Suprapubic skin (tissue), 4 donors: ENCODE measurements at regions not wholly inside any gene's neighbourhood (a gene's known extent, or its start where the extent isn't known, plus 50 kb on each side); places are given as distances from the start of the nearest gene placed in this dataset.

ENCODE experiments used
- EP300 ChIP-seq: sonication (generic); formaldehyde crosslinking; IDR thresholded peaks from one replicate; pipeline ENCODE4 v1.6.1; 2017; ENCODE audit warnings: antibody characterized with exemption
- POLR2A ChIP-seq, 2 donors: fragments of 450-650 bp; IDR thresholded peaks; one replicate each; pipeline ENCODE4 v1.6.1; 2017; ENCODE audit warnings: antibody characterized with exemption in 2 of 2, mild to moderate bottlenecking in 2 of 2, moderate library complexity in 2 of 2
- POLR2AphosphoS5 ChIP-seq, 3 donors: sonication (generic); formaldehyde crosslinking; IDR thresholded peaks; one replicate each; pipeline ENCODE4 v1.6.1; 2017; ENCODE audit warnings: antibody characterized with exemption in 3 of 3
- TF ChIP-seq, protein P1 (sequence below), 2 donors: fragments of 200-600 bp in 1 of 2; fragments of 450-650 bp in 1 of 2; sonication (generic) in 1 of 2; IDR thresholded peaks; one replicate each; pipeline ENCODE4 v1.5.1; 2016 to 2019; ENCODE audit warnings: antibody characterized with exemption in 2 of 2, mild to moderate bottlenecking in 1 of 2, moderate library complexity in 1 of 2

DNA sequence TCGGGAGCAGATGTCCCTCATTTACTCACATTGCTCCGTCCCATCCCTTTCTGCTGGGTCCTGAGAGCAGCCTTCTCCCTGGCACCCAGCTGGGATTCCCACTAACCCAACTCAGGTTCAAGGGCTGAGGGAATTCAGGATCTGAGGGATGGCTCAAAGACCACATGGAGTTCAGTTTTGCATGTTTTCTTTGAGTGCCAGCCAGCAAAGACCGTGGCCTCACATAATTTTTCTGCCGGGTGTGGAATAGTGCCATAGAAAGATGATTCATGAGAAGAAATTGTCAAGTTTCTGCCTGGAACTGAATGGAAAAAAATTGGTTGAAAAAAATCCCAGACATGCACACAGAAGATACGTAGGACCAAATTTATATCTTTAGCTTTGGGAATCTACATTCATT, 168.6 kb downstream of the CD83 start:
- TF ChIP-seq, protein P1, sequence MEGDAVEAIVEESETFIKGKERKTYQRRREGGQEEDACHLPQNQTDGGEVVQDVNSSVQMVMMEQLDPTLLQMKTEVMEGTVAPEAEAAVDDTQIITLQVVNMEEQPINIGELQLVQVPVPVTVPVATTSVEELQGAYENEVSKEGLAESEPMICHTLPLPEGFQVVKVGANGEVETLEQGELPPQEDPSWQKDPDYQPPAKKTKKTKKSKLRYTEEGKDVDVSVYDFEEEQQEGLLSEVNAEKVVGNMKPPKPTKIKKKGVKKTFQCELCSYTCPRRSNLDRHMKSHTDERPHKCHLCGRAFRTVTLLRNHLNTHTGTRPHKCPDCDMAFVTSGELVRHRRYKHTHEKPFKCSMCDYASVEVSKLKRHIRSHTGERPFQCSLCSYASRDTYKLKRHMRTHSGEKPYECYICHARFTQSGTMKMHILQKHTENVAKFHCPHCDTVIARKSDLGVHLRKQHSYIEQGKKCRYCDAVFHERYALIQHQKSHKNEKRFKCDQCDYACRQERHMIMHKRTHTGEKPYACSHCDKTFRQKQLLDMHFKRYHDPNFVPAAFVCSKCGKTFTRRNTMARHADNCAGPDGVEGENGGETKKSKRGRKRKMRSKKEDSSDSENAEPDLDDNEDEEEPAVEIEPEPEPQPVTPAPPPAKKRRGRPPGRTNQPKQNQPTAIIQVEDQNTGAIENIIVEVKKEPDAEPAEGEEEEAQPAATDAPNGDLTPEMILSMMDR (IDR thresholded peaks at IDR 0.05), result no peak
- TF ChIP-seq POLR2A (IDR thresholded peaks at IDR 0.05) (no peak), POLR2AphosphoS5 (IDR thresholded peaks at IDR 0.05) (no peak), EP300 (no peak)
